Neural progenitor cell (in vitro differentiated cells): ENCODE measurements at regions not wholly inside any gene's neighbourhood (a gene's known extent, or its start where the extent isn't known, plus 50 kb on each side); places are given as distances from the start of the nearest gene placed in this dataset.

Experiments used
- CTCF ChIP-seq: fragments of 200-600 bp; sonication (generic); IDR thresholded peaks from 2 replicates; pipeline ENCODE4 v1.5.1; 2017; ENCODE audit warnings: antibody characterized with exemption, mild to moderate bottlenecking
- EZH2 ChIP-seq: fragments of 200-600 bp; sonication (generic); IDR thresholded peaks from 2 replicates; pipeline ENCODE4 v1.6.1; 2017; ENCODE audit warnings: antibody characterized with exemption, mild to moderate bottlenecking, moderate library complexity

GRCh38 chr13:76759877-76760276 lies 126.3 kb downstream of the KCTD12 start:
- TF ChIP-seq EZH2 (no peak), CTCF (no peak)
